DMS114 treated with DMSO at 0.1 percent for 48 hours (cell line): ENCODE measurements at regions not wholly inside any gene's neighbourhood (a gene's known extent, or its start where the extent isn't known, plus 50 kb on each side); places are given as distances from the start of the nearest gene placed in this dataset.

Source experiments
- DNase-seq: peaks from one replicate; lab custom pipeline; 2025; ENCODE audit not compliant: unreplicated experiment; lab: John Stamatoyannopoulos, UW

DNA sequence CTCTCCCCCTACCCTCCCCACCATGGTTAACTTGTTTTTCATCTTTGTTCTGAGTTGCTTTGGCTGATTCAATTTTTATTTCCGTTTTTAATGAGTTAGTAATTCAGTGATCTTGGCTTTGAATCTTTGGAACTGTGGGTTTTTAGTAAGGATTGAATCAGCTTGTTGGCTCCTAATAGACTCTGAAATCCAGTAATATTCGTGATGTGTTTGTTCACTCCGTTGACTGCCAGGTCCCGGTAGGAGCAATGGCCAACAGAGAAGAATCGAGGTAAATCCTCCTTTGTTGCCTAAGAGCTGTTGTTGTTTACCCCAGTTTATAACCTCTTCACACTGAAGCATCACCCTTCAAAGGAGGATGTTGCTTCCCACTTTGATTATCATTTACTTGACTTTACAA is 92.7 kb downstream of the PCSK1 start:
- DNase-seq: no peak

DNA sequence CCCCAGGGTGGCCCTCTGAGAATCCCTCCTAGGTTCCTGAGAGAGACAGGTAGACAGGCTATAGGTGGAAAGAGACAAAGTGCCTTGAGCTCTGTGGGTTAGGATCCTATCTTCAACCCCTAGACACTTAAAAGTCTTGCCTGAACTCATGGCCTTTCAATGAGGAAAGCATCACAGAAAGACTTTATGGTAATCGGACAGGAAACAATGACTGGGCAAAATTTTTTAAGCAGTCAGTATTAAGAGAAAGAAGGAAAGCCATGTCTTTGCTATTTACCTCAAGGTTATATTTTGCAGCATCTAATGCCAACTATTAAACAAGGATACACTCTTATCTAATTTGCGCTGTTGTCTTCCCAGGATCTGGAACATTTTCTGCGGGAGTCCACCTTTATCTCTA is 93.2 kb downstream of the PCSK1 start:
- DNase-seq: no peak

DNA sequence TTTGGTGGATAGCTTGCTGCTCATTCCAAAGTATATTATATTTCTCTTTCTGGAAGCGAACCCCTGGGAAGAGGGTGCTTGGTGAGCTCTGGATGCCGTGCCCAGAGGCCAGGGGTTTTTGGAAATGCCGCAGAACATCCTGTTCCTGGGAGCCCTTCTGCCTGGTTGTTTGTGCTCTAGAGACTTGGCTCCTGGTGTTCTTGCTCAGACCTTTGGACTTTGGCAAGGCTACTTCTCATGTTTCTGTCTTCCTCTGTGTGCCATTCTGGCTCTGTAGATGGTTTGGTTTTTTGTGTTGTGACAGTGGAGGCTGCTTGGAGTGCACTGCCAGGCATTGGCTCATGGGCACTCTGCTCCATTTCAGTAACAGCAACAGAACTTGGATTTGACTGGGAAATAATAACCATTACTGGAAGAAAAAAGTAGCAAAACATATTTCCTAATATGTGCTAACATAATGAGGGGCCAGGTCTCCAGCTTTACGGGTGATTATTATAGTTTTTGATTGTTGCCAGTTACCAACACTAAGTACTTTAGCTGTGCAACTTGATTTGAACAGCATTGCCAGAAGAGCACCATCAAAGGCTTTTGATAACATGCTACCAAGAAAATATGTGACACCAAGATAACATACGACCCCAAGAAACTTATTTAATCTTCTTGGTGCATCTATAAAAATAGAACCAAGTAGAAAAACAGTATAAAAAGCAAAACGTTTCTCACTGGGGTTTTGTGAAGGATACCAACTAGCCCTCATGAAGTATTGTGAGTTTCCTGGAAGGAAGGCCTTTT is 94.2 kb downstream of the PCSK1 start:
- no peak for DNase-seq

DNA sequence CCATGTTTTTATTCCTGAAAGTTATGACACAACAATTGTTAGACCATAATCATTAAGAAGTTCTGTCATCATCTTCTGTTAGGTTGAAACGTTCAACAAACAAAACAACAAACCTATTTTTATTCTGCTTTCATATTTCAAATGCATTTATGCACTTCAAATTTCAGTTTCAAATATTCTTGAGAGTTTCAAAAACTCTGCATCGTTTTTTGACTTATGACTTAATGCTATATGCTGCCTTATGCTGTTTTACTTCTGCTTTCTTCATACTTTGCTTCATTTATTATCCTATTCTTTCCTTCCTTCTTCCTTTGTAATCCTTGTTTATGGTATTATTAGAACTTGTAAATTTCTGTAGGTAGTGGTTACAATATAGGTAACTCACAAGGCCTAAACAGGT is 95.0 kb downstream of the PCSK1 start:
- DNase-seq: no peak

DNA sequence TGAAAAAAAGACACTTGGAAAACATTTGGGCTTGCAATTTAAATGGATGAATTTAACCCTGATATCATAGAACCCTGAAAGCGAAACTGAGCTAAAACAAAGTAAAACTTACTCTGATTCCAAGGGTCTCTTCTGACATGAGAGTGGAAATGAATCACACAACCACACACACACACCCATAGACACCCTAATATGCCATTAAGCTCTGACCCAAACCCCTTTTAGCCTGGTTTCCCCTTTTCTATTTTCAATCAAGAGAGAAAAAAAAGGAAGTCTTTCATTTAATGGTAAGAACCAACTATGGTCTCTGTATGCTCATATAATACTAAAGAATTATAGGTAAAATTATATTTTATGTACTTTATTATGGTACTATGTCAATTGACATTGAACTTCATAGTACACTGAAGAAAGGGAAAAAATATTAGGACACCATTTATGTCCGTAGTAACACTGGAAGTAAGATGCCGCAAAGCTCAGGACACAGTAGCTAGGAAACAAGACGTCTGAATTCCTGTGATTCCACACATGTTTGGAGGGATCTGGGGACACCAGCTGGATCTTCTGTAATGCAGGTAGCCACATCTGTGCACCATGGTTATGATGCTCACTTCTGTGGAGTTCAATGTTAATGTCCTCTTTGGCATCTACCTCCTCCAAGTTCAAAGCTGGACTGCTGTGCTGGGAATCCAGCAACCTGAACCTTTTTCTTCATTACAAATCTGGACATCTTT is 95.8 kb downstream of the PCSK1 start:
- no peak for DNase-seq

DNA sequence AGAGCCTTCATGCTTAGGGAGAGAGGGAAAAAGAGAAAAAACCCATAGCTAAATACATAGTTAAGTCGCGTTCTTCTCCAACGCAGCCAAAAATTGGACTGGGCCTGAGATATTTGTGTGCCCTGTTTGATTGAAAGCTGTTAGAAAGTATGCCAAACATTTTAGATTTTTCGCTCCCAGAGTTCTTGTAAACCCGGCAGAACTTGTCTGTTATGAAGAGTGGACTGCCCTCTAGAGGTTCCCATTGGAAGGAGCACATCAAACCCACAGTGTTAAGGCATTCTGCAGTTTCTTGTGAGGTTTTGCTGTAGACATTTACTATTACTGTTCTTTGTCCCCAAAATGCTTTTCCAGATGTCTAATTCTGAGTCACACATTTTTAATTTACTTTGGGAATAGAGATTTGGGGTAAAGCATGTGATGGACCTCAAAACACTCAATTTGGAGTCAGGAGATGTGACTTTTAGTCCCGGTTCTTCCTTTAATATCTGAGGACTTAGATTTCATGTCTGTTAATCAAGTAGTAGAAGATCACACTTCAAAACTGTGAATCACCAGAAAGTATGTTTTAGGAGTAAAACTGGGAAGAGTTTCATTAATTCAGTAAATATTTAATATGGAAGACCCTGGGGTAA is 96.6 kb downstream of the PCSK1 start:
- DNase-seq: peak; percentile 73

DNA sequence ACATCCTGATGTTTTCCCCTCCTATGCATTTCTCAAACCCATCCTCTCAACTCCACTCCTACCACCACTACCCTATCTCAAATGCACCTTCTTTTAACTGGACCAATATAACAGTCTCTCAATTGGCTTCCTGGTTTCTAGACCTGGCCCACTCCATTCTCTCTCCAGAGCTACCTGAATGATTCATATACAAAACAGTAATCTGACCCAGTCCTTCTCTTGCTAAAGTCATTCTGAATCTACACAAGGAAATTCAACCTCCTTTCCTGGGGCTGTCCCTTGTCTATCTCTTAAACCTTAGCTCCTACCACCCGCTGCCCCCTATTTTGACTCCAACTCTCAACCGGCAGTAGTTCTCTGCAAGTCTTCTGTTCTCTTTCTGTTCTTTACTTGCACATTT is 97.2 kb downstream of the PCSK1 start:
- DNase-seq: no peak

DNA sequence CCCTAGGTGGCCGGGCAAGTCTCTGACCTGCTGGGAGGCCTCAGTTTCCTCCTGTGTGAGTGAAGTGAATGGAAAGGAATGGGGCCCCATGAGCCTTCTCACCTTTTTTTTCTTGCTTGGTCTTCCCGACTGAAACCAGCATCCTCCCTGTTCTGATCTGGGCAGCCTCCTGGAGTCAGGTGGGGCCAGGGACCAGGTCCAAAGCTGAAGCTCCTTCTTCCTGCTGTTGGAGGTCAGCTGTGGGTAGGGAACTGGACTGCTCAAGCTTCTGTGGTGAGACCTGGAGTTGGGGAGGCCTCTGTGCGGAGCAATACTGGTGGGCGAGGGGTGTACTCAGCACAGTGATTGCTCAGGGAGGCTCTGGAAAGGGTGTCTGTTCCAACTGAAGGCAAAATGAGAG is 99.7 kb downstream of the PCSK1 start:
- no peak for DNase-seq

DNA sequence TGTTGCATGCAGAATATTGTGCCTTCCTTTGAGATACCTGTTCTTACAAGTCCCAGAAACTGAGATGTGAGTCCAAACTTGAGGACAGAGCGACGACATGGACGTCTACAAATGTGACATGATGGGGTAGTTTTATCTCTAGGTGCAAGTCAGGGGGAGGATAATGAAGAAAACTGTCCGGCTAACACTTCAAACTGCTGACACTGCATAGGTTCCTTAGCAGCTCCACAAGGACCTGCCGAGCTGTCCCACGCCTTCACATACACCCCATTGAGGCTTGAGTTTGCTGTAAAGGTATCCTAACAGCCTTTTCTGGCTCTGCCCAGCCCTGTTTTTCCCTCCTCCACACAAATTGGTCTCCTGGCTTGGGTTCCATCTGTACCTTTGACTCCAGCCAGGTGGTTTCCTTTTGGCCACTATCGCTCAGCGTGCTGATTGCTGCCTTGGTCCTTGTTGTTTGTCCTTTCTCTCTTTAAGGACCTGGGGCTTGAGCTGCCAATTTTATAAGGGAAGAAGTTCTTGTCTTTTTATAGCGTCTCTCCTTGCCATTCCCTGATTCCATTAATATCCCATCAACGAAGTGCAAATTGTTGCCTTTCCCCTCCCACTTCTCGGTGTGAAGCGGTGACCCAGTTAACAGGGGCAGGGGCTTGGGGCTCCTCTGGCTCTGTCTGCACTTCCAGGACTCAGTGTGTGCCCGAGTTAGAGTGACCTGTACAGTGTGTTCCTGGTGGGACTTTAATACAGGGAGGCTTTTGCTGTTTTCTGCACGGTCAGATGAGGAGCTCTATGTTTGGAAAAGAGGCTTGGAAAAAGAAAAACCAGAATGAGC is 100.3 kb downstream of the PCSK1 start:
- DNase-seq: no peak

DNA sequence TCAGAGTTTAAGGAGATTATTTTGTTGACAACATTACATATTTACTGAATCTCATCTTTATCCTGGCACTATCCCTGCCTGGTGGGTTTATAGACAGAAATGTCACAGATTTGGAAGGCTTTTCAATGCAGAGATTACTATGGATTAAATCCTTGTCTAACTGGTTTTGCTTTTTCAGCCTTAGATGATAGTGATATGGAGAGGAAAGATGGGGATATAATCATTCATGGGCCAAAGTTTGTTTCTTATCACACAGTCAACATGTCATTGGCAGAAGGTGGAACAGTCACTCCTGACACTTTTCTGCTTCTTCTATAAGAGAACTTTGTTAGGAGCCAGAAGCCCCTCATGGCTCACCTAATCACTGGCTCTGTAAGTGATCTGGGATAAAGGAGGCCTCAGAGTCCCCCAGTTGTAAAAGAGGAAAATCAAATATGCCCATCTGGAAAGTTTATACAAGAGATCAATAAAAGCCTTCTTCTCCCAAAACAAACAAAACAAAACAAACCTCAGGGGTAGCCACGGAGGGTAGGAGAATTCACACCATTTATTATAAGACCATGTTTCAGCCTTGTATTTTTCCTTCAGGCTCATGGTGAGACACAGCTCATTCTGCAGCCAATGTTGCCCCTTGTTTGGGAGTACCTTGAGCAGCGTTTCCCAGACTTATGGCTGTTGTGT is 101.2 kb downstream of the PCSK1 start:
- no peak for DNase-seq

DNA sequence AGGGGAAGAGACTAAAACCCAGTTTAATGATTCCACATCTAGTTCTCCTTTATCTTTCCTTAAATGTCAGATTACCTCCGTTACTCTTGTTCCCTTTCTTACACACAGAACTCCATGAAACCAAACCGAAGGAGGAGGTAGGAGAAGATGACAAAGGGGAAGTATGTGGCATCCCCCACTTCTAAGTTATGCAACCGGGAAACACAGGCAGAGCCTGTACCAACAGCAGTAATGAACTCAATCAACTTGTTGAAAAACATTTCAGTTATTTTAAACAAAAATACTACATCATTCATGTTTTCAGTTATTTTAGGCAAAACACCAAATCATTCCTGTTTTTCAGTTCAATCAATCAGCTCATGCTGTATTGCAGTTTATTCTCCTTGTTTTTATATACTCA is 101.8 kb downstream of the PCSK1 start:
- DNase-seq: no peak

DNA sequence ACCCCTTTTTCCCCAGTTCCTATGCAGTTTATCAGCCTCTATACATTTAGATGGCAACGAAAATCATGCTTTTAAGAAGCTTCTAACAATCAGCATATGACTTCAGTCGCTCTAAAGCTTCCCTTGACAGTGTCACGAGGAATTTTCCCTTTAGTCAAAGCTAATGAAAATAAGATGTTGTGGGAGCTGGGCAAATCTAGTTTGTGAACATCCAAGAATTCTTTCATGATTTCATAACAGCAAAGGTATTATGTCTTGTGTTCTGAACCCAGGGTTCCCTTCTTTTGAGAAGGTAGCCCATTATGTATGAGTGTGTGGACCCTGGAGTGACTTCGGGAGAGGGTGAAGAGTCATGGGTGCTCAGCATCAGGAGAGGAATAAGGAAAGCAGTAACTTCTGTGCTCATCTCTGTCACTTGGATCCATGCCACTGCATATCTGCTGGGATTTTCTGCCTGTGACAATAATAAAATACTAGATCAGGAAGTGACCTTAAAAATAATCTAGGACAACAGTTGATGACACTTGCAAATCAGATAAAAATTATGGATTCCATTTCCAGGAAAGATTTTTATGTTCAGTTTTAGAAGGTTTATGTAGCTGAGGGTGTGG is 102.4 kb downstream of the PCSK1 start:
- no peak for DNase-seq

DNA sequence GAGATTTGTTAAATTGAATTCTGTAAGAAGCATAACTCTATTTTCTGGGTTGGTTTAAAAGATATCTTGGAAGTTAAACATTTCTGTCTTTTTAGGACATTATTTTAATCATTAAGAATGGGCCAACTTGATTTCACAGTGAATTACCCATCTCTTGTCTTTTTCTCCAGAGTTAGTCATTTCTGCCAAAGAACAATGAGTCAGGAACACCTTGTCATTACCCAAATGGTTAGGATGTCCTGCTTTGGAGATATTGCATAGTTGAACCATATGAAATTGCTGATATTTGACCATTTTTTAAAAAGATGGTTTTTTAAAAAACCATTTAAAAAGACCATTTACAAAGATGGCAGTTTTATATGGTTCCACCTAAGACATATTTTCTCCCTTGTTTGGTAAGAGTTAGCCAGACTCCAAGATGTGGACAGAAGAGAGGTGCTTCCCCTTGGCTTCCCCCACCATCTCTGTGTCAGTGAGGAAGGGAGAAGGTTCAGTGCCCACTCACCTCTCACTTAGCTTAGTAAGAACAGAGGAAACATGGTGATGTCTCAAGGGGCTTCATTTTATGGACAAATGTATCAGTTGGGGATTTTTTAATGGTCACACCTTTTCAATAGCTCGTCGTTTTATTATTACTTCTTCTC is 103.0 kb downstream of the PCSK1 start:
- no peak for DNase-seq

DNA sequence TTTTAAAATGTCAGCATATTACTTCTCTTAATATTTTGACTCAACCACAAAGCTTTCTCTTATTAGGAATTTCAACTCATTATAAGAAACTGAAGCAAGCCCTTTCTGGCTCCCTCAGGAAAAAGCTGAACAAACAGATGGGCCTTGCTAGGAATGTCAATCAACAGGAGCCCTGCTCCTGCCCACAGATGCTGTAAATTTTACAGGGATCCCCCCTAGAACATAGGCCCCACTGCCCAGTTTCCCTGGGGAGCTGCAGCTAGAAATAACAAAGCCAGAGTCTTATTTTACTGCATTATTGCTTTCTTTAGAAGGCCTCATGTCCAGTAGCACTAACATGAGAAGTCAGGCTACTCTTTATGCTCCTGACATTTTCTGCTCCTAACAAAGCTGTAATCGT is 103.8 kb downstream of the PCSK1 start:
- no peak for DNase-seq

DNA sequence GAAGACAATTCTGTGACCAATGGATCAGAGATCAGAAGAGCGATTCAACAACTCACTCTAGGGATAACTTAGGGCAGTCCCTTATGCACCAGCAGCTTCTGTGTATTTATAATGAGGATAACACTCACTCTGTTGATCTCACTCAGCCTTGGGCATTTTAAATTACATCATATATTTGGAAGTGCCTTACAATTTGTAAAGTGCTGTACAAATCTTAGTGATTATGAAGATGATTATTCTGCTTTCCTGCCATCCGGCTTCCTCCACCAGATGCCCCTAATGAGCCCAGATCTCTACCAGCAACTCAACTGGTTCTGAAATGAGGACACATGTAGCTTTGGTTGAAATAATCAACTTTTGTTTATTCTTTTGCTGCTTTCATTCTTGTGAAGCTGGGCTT is 105.3 kb downstream of the PCSK1 start:
- no peak for DNase-seq

DNA sequence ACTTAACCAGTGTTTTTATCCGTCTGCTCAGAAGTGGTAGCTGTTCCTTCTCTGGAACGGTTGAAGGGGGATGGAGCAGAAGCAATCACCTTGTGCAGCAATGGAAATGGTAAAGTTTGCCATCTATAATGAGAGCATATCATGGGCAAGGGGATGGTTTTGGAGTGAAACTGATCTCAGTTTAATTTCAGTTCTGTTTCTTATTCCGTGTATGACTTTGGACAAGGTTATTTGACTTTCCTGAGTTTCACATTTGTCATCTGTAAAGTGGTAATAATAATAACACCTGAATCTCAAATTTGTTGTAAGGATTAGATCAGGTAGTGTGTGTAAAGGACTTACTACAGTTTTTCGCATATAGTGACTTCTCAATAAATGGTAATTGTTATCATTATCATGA is 106.1 kb downstream of the PCSK1 start:
- no peak for DNase-seq

DNA sequence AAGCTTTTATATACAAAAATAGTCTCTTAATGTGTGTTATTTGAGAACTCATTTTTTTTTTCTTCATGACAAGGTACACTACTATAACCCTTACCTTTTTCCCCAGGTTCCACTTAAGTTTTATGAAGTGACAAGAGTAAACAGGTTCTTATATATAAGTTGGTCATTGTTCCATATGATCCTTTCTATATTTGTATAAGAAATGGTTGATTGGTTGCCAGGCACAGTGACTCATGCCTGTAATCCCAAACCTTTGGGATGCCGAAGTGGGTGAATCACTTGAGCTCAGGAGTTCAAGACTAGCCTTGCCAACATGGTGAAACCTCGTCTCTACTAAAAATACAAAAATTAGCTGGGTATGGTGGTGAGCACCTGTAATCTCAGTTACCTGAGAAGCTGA is 108.3 kb downstream of the PCSK1 start:
- DNase-seq: no peak

DNA sequence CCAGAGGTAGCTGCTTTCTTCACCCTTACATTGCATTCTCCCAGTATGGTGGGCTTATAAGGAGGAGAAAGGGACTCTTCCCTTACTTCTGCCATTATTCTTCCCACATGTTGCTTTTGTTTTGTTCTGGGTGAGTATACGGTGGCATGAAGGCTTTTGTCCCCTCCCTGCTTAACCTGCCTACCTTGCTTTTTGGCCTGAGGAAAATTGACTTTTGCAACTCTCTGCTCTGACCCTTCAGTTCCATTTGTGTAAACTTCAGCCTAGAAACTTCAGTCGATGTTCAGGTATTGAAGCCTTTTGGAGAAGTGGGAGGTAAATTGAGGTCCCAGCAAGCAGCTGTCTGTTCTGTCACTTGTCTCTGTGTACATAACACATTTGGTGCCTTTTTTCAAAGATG is 110.2 kb downstream of the PCSK1 start:
- DNase-seq: no peak

DNA sequence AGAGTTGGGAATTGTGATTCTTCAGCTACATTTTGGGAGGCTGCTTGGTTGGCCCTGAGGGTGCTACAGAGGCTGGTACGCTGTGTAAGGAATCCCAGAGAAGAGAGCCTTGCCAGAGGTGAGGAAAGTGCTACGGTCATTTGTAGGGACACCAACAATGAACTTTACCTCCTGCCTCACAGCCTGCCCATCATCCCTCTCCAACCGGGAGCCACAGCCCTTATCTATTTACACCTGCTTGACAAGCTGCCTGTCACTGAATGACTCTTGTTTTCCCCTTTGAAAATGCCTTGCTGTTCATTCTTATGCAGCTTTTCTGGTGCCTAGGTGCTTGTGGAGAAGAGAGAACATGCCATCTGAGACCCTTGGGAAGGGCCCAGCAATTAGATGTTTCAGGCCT is 110.8 kb downstream of the PCSK1 start:
- no peak for DNase-seq

DNA sequence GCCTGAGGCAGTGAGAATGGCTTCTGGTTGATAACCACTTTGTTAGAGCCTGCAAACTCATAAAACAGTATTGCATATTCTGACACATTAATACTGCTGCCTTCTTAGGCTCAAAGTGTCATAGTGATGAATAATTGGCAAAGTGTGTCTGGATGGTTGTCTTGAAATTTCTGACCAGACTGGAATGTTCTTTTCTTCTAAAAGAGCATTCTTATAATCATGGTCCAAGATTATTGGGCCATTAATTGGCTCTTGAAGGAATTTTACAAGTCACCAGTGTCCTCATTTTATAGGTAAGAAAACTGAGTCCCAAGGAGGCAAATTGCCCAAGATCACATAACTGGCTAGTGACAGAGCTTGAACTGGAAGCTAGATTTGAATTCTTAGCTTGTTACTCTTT is 111.7 kb downstream of the PCSK1 start:
- DNase-seq: no peak
